H1 (cell line): ENCODE measurements at regions not wholly inside any gene's neighbourhood (a gene's known extent, or its start where the extent isn't known, plus 50 kb on each side); places are given as distances from the start of the nearest gene placed in this dataset.

Experiments used
- CTCF ChIA-PET: fragments of 300-600 bp; sonication (Branson Sonifier 250); formaldehyde crosslinking; loops from one replicate; lab custom pipeline; 2021; ENCODE audit not compliant: partially characterized antibody; lab: Charles Lee
- POLR2A ChIA-PET: fragments of 300-600 bp; sonication (Branson Sonifier 250); formaldehyde crosslinking; loops from one replicate; lab custom pipeline; 2021; ENCODE audit warnings: inconsistent platforms; ENCODE audit not compliant: partially characterized antibody; lab: Charles Lee
- DNase-seq, 2 experiments: peaks; one replicate each; pipeline versions ENCODE4 v3.0.0 to v3.0.0-alpha.2; 2010 to 2022; ENCODE audit warnings: low spot score in 2 of 2, low read depth in 1 of 2, mixed read lengths in 1 of 2
- FAIRE-seq: peaks from 2 replicates; lab custom pipeline; 2011; peaks lifted over from hg19 to GRCh38; lab: Jason Lieb, UNC
- H2AFZ ChIP-seq: 2 replicates; pipeline ENCODE4 v1.8.1; 2012; ENCODE audit warnings: low read length, inconsistent platforms
- H2AK5ac ChIP-seq: 2 replicates; pipeline ENCODE4 v1.6.1; 2013; ENCODE audit warnings: low read depth, low read length
- H2BK120ac ChIP-seq: replicated peaks from 2 replicates; pipeline ENCODE3; 2013; ENCODE audit warnings: low read depth, low read length, inconsistent platforms
- H2BK12ac ChIP-seq: 2 replicates; pipeline ENCODE4 v1.6.1; 2013; ENCODE audit warnings: low read depth, low read length
- H2BK15ac ChIP-seq: 2 replicates; pipeline ENCODE4 v1.6.1; 2013; ENCODE audit warnings: low read length
- H2BK20ac ChIP-seq: 2 replicates; pipeline ENCODE4 v1.6.1; 2013; ENCODE audit warnings: low read length
- H2BK5ac ChIP-seq: 2 replicates; pipeline ENCODE4 v1.6.1; 2013; ENCODE audit warnings: low read depth, low read length
- H3K14ac ChIP-seq: 2 replicates; pipeline ENCODE4 v1.6.1; 2013; ENCODE audit warnings: inconsistent platforms; ENCODE audit not compliant: insufficient read length
- H3K18ac ChIP-seq: 2 replicates; pipeline ENCODE4 v1.6.1; 2013; ENCODE audit warnings: low read length; ENCODE audit errors: extremely low read depth
- H3K23ac ChIP-seq: 2 replicates; pipeline ENCODE4 v1.6.1; 2013; ENCODE audit warnings: inconsistent platforms; ENCODE audit not compliant: insufficient read length
- H3K23me2 ChIP-seq: 2 replicates; pipeline ENCODE4 v1.6.1; 2013; ENCODE audit warnings: low read depth, low read length
- H3K27ac ChIP-seq: 2 replicates; pipeline ENCODE4 v1.6.1; 2011; ENCODE audit warnings: low read depth, low read length, inconsistent platforms
- H3K27me3 ChIP-seq, 4 experiments: replicated peaks in 1 of 4; 1 replicate in 1 of 4; 2 replicates in 3 of 4; pipeline versions ENCODE4 v1.6.1 to v1.8.1; 2011 to 2013; ENCODE audit warnings: low read length in 3 of 4, mild to moderate bottlenecking in 3 of 4, inconsistent platforms in 2 of 4, mixed read lengths in 2 of 4, moderate library complexity in 1 of 4; ENCODE audit not compliant: control insufficient read depth in 3 of 4, insufficient read depth in 3 of 4; ENCODE audit errors: extremely low read depth in 1 of 4
- H3K36me3 ChIP-seq, 4 experiments: 2 replicates each; pipeline versions ENCODE4 v1.6.1 to v1.8.1; 2011 to 2013; ENCODE audit warnings: mild to moderate bottlenecking in 4 of 4, low read length in 3 of 4, moderate library complexity in 2 of 4, control low read depth in 1 of 4, inconsistent platforms in 1 of 4; ENCODE audit not compliant: insufficient read depth in 4 of 4, control insufficient read depth in 2 of 4
- H3K4ac ChIP-seq: replicated peaks from 2 replicates; pipeline ENCODE3; 2013; ENCODE audit warnings: low read length, low read depth, mixed read lengths, inconsistent platforms; ENCODE audit not compliant: insufficient read length
- H3K4me1 ChIP-seq, 4 experiments: replicated peaks in 1 of 4; 1 replicate in 1 of 4; 2 replicates in 3 of 4; pipeline versions ENCODE4 v1.6.1 to v1.8.1; 2011 to 2013; ENCODE audit warnings: low read length in 3 of 4, inconsistent platforms in 2 of 4, mixed read lengths in 1 of 4; ENCODE audit not compliant: insufficient read depth in 4 of 4, control insufficient read depth in 3 of 4
- H3K4me2 ChIP-seq, 2 experiments: 2 replicates each; pipeline versions ENCODE4 v1.6.1 to v1.8.1; 2011 to 2013; ENCODE audit warnings: low read depth in 2 of 2, low read length in 2 of 2, control low read depth in 1 of 2, inconsistent platforms in 1 of 2, mild to moderate bottlenecking in 1 of 2; ENCODE audit not compliant: insufficient read depth in 1 of 2
- H3K4me3 ChIP-seq, 4 experiments: fragments of 200-600, 300-600 bp in 1 of 4; sonication (generic), shearing (Covaris generic), sonication (Bioruptor Twin) in 1 of 4; 2 replicates each; pipeline versions ENCODE4 v1.5.1 to v1.8.1; 2011 to 2016; ENCODE audit warnings: low read length in 4 of 4, low read depth in 3 of 4, control low read depth in 2 of 4, inconsistent platforms in 2 of 4, mild to moderate bottlenecking in 2 of 4, mixed read lengths in 1 of 4, moderate library complexity in 1 of 4; ENCODE audit not compliant: insufficient read depth in 2 of 4; ENCODE audit errors: extremely low read depth in 1 of 4
- H3K56ac ChIP-seq: replicated peaks from 2 replicates; pipeline ENCODE3; 2013; ENCODE audit warnings: low read depth, mild to moderate bottlenecking, mixed read lengths, low read length, inconsistent platforms; ENCODE audit not compliant: insufficient read length
- H3K79me1 ChIP-seq: 2 replicates; pipeline ENCODE4 v1.6.1; 2013; ENCODE audit warnings: low read depth, low read length, control low read depth
- H3K79me2 ChIP-seq, 2 experiments: 2 replicates each; pipeline versions ENCODE4 v1.6.1 to v1.8.1; 2012 to 2013; ENCODE audit warnings: low read length in 2 of 2, mild to moderate bottlenecking in 2 of 2, inconsistent platforms in 1 of 2; ENCODE audit not compliant: insufficient read depth in 2 of 2, control insufficient read depth in 1 of 2
- H3K9ac ChIP-seq, 4 experiments: replicated peaks in 1 of 4; 1 replicate in 1 of 4; 2 replicates in 3 of 4; pipeline versions ENCODE4 v1.6.1 to v1.8.1; 2011 to 2013; ENCODE audit warnings: low read depth in 3 of 4, low read length in 3 of 4, control low read depth in 2 of 4, mild to moderate bottlenecking in 2 of 4, moderate library complexity in 2 of 4, inconsistent platforms in 1 of 4; ENCODE audit errors: extremely low read depth in 1 of 4
- H3K9me3 ChIP-seq, 2 experiments: 2 replicates each; pipeline versions ENCODE4 v1.6.1 to v1.8.1; 2012 to 2013; ENCODE audit warnings: mild to moderate bottlenecking in 2 of 2, moderate library complexity in 2 of 2, control low read depth in 1 of 2, inconsistent platforms in 1 of 2, low read depth in 1 of 2, low read length in 1 of 2, mixed read lengths in 1 of 2; ENCODE audit not compliant: insufficient read depth in 2 of 2
- H4K20me1 ChIP-seq, 2 experiments: replicated peaks in 1 of 2; 2 replicates each; pipeline versions ENCODE3 to v1.8.1; 2011 to 2013; ENCODE audit warnings: inconsistent platforms in 2 of 2, low read length in 2 of 2, mild to moderate bottlenecking in 1 of 2; ENCODE audit not compliant: insufficient read depth in 2 of 2, control insufficient read depth in 1 of 2
- H4K5ac ChIP-seq: 2 replicates; pipeline ENCODE4 v1.6.1; 2013; ENCODE audit warnings: low read length, low read depth, mixed read lengths, inconsistent platforms; ENCODE audit not compliant: insufficient read length
- H4K8ac ChIP-seq: 2 replicates; pipeline ENCODE4 v1.8.0; 2013; ENCODE audit warnings: mild to moderate bottlenecking, moderate library complexity, low read length, inconsistent platforms; ENCODE audit not compliant: insufficient read depth; ENCODE audit errors: extremely low read depth
- H4K91ac ChIP-seq: replicated peaks from 2 replicates; pipeline ENCODE3; 2013; ENCODE audit warnings: low read length, mixed read lengths, inconsistent platforms; ENCODE audit not compliant: insufficient read length
- ATF2 ChIP-seq: IDR thresholded peaks from 2 replicates; pipeline ENCODE4 v1.6.1; 2012; ENCODE audit warnings: low read length, inconsistent platforms
- CHD1 ChIP-seq: IDR thresholded peaks from 2 replicates; pipeline ENCODE4 v1.6.1; 2012; ENCODE audit warnings: low read depth, low read length, improper control_type of control experiment
- GABPA ChIP-seq: IDR thresholded peaks from 2 replicates; pipeline ENCODE4 v1.6.1; 2011; ENCODE audit warnings: mild to moderate bottlenecking, low read length, moderate library complexity, borderline replicate concordance; ENCODE audit not compliant: insufficient read depth
- GTF2F1 ChIP-seq: IDR thresholded peaks from 2 replicates; pipeline ENCODE4 v1.6.1; 2012; ENCODE audit warnings: low read depth, low read length, improper control_type of control experiment, borderline replicate concordance
- KDM1A ChIP-seq: fragments of 200-600, 300-600 bp; sonication (generic); IDR thresholded peaks from 2 replicates; pipeline ENCODE4 v1.7.1; 2016; ENCODE audit warnings: mild to moderate bottlenecking, low read length, borderline replicate concordance
- KDM5A ChIP-seq: fragments of 200-600 bp; IDR thresholded peaks from 2 replicates; pipeline ENCODE4 v1.7.1; 2012; ENCODE audit warnings: mild to moderate bottlenecking, low read length, inconsistent platforms, mixed read lengths
- RAD21 ChIP-seq, 2 experiments: IDR thresholded peaks in 1 of 2; conservative IDR thresholded peaks in 1 of 2; 2 replicates each; pipeline ENCODE4 v1.6.1; 2011; ENCODE audit warnings: low read depth in 2 of 2, low read length in 2 of 2, improper control_type of control experiment in 1 of 2, inconsistent platforms in 1 of 2, mild to moderate bottlenecking in 1 of 2, moderate library complexity in 1 of 2
- WGBS, 2 experiments: shearing (Covaris generic) in 1 of 2; methylation state at CpG; one replicate each; pipeline versions ENCODE4 v1.1.6 to v1.1.7; 2013 to 2015; ENCODE audit warnings: low lambda C conversion rate in 2 of 2, mixed read lengths in 2 of 2, inconsistent platforms in 1 of 2, low coverage in 1 of 2, missing lambda C conversion rate in 1 of 2; ENCODE audit not compliant: insufficient replicate concordance in 2 of 2, insufficient coverage in 1 of 2, insufficient read length in 1 of 2; ENCODE audit errors: extremely low coverage in 1 of 2, missing lambda C conversion rate in 1 of 2; 5-methylcytosine and 5-hydroxymethylcytosine counted together

- no peak overlapping the region for H2BK20ac ChIP-seq
- H4K5ac ChIP-seq: no peak overlapping the region
- TF ChIP-seq KDM5A (no peak), GABPA (no peak), KDM1A (no peak), GTF2F1 (no peak), CHD1 (no peak), ATF2 (no peak), RAD21 (IDR thresholded peaks at IDR 0.05 in 1 of 2, conservative IDR thresholded peaks at IDR 0.05 in 1 of 2; ENCODE audit: low read depth in 2 of 2, low read length in 2 of 2) (no peak)
- H2BK120ac ChIP-seq: no peak overlapping the region
- H3K23ac ChIP-seq: no peak overlapping the region
- no peak overlapping the region for H3K4ac ChIP-seq
- no peak overlapping the region for H2BK5ac ChIP-seq
- H2BK12ac ChIP-seq: no peak overlapping the region
- FAIRE-seq: no peak
- ChIA-PET POLR2A (no interaction called here), CTCF (no interaction called here)
- no peak overlapping the region for H2AK5ac ChIP-seq
- H4K91ac ChIP-seq: no peak overlapping the region
- no peak overlapping the region for H4K8ac ChIP-seq
- no peak overlapping the region for H2AFZ ChIP-seq
- WGBS, 2 experiments: 92% methylated on average over 10 of the region's 11 CpGs; no CpG with 5 or more reads in 1 of the 2 experiments
- H3K79me1 ChIP-seq: no peaks in the 10 kb centered on the region
- no peak overlapping the region for H3K9ac ChIP-seq
- no peak overlapping the region for H3K27ac ChIP-seq
- no peak for DNase-seq
- no peaks in the 10 kb centered on the region for H3K4me1 ChIP-seq
- H3K14ac ChIP-seq: no peak overlapping the region
- H3K9me3 ChIP-seq: no peaks in the 10 kb centered on the region
- no peaks in the 10 kb centered on the region for H3K36me3 ChIP-seq
- no peaks in the 10 kb centered on the region for H3K23me2 ChIP-seq
- H3K18ac ChIP-seq: no peak overlapping the region
- no peaks in the 10 kb centered on the region for H3K79me2 ChIP-seq
- H2BK15ac ChIP-seq: no peak overlapping the region
- H3K4me3 ChIP-seq: no peak overlapping the region
- H3K4me2 ChIP-seq: no peak overlapping the region
- no peak overlapping the region for H3K56ac ChIP-seq
- no peaks in the 10 kb centered on the region for H3K27me3 ChIP-seq
- no peaks in the 10 kb centered on the region for H4K20me1 ChIP-seq
Observed at GRCh38 chrX:6738518-6739470, 203.9 kb upstream of the VCX3A start.
